GM12864 (cell line): ENCODE measurements at regions not wholly inside any gene's neighbourhood (a gene's known extent, or its start where the extent isn't known, plus 50 kb on each side); places are given as distances from the start of the nearest gene placed in this dataset.
"Not testable (repeated sequence)": the region's sequence is repeated elsewhere in the genome, so short reads cannot be mapped to it uniquely, and the experiment has no call there.

Experiments
- DNase-seq: peaks from one replicate; pipeline ENCODE4 v3.0.0-alpha.2; 2011; ENCODE audit warnings: low read depth
- H3K4me3 ChIP-seq: 2 replicates; pipeline ENCODE4 v1.5.1; 2011; ENCODE audit warnings: mild to moderate bottlenecking, low read depth, low read length, control low read depth
- TF ChIP-seq, protein P1 (sequence below): IDR thresholded peaks from 2 replicates; pipeline ENCODE4 v1.5.1; 2011; ENCODE audit warnings: low read depth, mild to moderate bottlenecking, moderate library complexity, low read length, control low read depth, inconsistent platforms; ENCODE audit errors: missing control alignments

DNA sequence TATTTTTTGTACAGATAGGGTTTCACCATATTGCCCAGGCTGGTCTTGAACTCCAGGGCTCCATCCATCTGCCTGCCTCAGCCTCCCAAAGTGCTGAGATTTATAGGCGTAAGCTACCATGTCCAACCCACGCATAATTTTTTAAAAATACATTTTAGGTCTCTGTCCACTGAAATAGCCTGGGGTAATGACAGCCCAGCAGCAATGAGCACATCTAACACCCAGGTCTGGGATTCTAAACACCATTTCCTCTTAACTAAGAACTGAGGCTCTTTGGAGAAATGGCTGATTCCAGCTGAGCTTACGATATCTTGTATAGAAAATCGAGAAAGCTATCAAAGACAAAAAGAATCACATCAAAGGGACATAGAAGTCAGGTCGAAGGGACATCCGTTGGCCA, 245.3 kb downstream of the PARN start:
- TF ChIP-seq, protein P1, sequence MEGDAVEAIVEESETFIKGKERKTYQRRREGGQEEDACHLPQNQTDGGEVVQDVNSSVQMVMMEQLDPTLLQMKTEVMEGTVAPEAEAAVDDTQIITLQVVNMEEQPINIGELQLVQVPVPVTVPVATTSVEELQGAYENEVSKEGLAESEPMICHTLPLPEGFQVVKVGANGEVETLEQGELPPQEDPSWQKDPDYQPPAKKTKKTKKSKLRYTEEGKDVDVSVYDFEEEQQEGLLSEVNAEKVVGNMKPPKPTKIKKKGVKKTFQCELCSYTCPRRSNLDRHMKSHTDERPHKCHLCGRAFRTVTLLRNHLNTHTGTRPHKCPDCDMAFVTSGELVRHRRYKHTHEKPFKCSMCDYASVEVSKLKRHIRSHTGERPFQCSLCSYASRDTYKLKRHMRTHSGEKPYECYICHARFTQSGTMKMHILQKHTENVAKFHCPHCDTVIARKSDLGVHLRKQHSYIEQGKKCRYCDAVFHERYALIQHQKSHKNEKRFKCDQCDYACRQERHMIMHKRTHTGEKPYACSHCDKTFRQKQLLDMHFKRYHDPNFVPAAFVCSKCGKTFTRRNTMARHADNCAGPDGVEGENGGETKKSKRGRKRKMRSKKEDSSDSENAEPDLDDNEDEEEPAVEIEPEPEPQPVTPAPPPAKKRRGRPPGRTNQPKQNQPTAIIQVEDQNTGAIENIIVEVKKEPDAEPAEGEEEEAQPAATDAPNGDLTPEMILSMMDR, result no peak
- H3K4me3 ChIP-seq, result no peak overlapping the region
- DNase-seq, result no peak

DNA sequence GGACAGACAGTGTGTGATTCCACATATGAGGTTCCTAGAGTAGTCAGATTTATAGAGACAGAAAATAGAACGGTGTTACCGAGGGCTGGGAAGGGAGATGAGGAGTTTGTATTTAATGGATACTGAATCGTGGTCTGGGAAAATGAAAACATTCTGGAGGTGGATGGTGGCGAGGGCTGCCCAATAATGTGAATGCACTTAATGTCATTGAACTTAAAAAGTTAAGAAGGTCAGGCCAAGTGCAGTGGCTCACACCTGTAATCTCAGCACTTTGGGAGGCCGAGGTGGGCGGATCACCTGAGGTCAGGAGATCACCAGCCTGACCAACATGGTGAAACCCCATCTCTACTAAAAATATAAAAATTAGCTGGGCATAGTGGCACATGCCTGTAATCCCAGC, 246.2 kb downstream of the PARN start:
- DNase-seq, result not testable (repeated sequence)

GRCh38 chr16:14378689-14379467, 251.2 kb downstream of the PARN start:
- DNase-seq, result no peak
- no peak overlapping the region for H3K4me3 ChIP-seq
- TF ChIP-seq, protein P1, result no peak

More for the DNA sequence above, 246.2 kb downstream of the PARN start:
- not testable (repeated sequence) for H3K4me3 ChIP-seq

- DNase-seq, result no peak
- no peak overlapping the region for H3K4me3 ChIP-seq
- TF ChIP-seq, protein P1, result no peak
Observed at GRCh38 chr16:14378131-14378551, 251.9 kb downstream of the PARN start.

DNA sequence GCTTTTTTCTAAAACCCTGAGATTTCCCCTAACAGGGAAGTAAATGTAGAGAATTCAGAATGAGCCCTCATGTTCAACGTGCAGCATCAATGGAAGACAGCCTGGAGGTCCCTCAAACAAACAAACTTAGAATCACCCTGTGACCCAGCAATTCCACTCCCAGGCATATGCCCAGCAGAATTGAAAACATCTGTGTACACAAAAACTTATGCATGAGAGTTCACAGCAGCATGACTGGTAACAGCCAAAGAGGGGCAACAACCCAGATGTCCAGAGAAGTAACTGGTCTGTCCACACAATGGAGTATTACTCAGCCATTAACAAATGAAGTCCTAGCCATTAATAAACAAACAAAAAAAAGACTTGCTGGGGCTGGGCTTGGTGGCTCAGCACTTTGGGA, 252.7 kb downstream of the PARN start:
- H3K4me3 ChIP-seq, result no peak overlapping the region
- no peak for DNase-seq
- TF ChIP-seq, protein P1, result no peak

DNA sequence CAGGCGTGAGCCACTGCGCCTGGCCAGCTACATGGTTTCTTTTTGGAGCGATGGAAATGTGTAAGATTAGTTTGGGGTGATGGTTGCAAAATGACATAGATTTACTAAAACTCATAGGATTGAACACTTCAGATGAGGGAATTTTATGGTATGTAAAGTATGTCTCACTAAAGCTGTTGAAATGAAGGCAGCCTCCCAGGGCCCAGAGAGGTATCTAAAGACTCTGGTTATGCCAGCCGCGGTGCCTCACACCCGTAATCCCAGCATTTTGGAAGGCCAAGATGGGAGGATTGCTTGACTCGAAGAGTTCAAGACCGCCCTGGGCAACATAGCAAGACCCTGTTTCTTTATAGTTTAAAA, 254.9 kb downstream of the PARN start:
- no peak overlapping the region for H3K4me3 ChIP-seq
- TF ChIP-seq, protein P1, result no peak
- DNase-seq, result no peak

DNA sequence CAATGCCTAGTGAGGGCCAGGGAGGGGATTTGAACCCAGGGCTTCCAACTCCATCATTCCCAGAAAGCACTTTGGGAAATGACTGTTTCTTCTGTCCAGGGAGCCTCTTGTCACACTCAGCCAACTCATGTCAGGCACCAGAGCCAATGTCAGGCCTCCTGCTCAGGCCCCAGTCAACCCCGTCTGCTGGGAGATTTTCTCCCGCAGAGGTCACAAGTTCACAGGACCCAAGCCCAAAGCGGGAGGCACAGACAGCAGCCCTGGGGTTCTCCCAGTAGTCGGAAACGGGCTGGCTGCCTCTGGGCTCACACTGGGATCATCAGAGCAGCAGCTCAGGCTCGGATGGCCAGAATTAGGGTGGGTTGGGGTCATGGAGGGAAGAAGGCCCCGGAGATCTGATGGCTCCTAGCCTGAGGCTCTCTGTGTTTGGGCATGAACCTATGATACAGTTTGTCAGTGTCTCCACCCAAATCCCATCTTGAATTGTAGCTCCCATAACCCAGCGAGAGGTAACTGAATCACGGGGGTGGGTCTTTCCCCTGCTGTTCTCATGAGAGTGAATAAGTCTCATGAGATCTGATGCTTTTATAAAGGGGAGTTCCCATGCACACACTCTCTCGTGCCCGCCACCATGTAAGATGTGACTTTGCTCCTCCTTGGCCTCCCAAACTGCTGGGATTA, 255.5 kb downstream of the PARN start:
- TF ChIP-seq, protein P1, result no peak
- no peak for DNase-seq

More for the DNA sequence above, 255.5 kb downstream of the PARN start:
- no peak overlapping the region for H3K4me3 ChIP-seq
